Left hindlimb (tissue), 1 donor: ENCODE measurements at regions not wholly inside any gene's neighbourhood (a gene's known extent, or its start where the extent isn't known, plus 50 kb on each side); places are given as distances from the start of the nearest gene placed in this dataset.
"Not testable (repeated sequence)": the region's sequence is repeated elsewhere in the genome, so short reads cannot be mapped to it uniquely, and the experiment has no call there.

ENCODE experiments used
- DNase-seq: peaks from one replicate; pipeline ENCODE4 v3.0.0-alpha.2; 2018

- no peak for DNase-seq
Measured at GRCh38 chrX:26581091-26581490, 365.1 kb downstream of the MAGEB5 start.

- no peak for DNase-seq
Measured at GRCh38 chrX:26580021-26580420, 364.1 kb downstream of the MAGEB5 start.

- DNase-seq: no peak
Measured at GRCh38 chrX:26574234-26574633, 358.3 kb downstream of the MAGEB5 start.

- no peak for DNase-seq
Measured at GRCh38 chrX:26562156-26562555, 346.2 kb downstream of the MAGEB5 start.

GRCh38 chrX:26559855-26560254 is 343.9 kb downstream of the MAGEB5 start:
- no peak for DNase-seq

GRCh38 chrX:26558719-26559386 is 342.9 kb downstream of the MAGEB5 start:
- no peak for DNase-seq

GRCh38 chrX:26557691-26558321 is 341.8 kb downstream of the MAGEB5 start:
- DNase-seq: no peak

GRCh38 chrX:26525768-26526167 is 309.8 kb downstream of the MAGEB5 start:
- not testable (repeated sequence) for DNase-seq

GRCh38 chrX:26522501-26522900 is 306.5 kb downstream of the MAGEB5 start:
- DNase-seq: no peak

GRCh38 chrX:26511589-26512363 is 295.8 kb downstream of the MAGEB5 start:
- no peak for DNase-seq

GRCh38 chrX:26470941-26471340 is 255.0 kb downstream of the MAGEB5 start:
- DNase-seq: no peak

GRCh38 chrX:26466387-26466786 is 250.4 kb downstream of the MAGEB5 start:
- DNase-seq: no peak

GRCh38 chrX:26445288-26445687 is 229.3 kb downstream of the MAGEB5 start:
- DNase-seq: no peak

GRCh38 chrX:26444417-26444816 is 228.4 kb downstream of the MAGEB5 start:
- DNase-seq: not testable (repeated sequence)

GRCh38 chrX:26442340-26442739 is 226.4 kb downstream of the MAGEB5 start:
- DNase-seq: no peak

GRCh38 chrX:26414534-26414933 is 198.6 kb downstream of the MAGEB5 start:
- DNase-seq: no peak

- DNase-seq: no peak
Measured at GRCh38 chrX:26411045-26411444, 195.1 kb downstream of the MAGEB5 start.

GRCh38 chrX:26409636-26410035 is 193.7 kb downstream of the MAGEB5 start:
- DNase-seq: no peak

GRCh38 chrX:26387906-26388305 is 171.9 kb downstream of the MAGEB5 start:
- no peak for DNase-seq

- DNase-seq: no peak
Measured at GRCh38 chrX:26376037-26376708, 160.2 kb downstream of the MAGEB5 start.

GRCh38 chrX:26375346-26375745 is 159.4 kb downstream of the MAGEB5 start:
- no peak for DNase-seq

- no peak for DNase-seq
Measured at GRCh38 chrX:26373829-26374228, 157.9 kb downstream of the MAGEB5 start.

- DNase-seq: no peak
Measured at GRCh38 chrX:26352891-26353430, 137.0 kb downstream of the MAGEB5 start.
